Aorta (tissue), 5 donors: ENCODE measurements at regions not wholly inside any gene's neighbourhood (a gene's known extent, or its start where the extent isn't known, plus 50 kb on each side); places are given as distances from the start of the nearest gene placed in this dataset.

ENCODE experiments used
- ATAC-seq: fragments of 200-7000 bp; cut with Tn5 transposase; one replicate; pipeline ENCODE4 v1.9.1; 2022; ENCODE audit warnings: moderate library complexity; ENCODE audit not compliant: low FRiP score
- DNase-seq, 2 donors: peaks; one replicate each; pipeline ENCODE4 v3.0.0-alpha.2; 2020
- H3K27ac ChIP-seq, 2 donors: one replicate each; pipeline ENCODE4 v1.5.1; 2013; ENCODE audit warnings: low read length in 2 of 2, mild to moderate bottlenecking in 2 of 2, moderate library complexity in 2 of 2, control low read depth in 1 of 2, inconsistent platforms in 1 of 2, low read depth in 1 of 2
- H3K27me3 ChIP-seq, 2 donors: one replicate each; pipeline ENCODE4 v1.6.1; 2013; ENCODE audit warnings: control low read depth in 1 of 2, low read length in 1 of 2, mild to moderate bottlenecking in 1 of 2, moderate library complexity in 1 of 2; ENCODE audit not compliant: insufficient read depth in 2 of 2, control insufficient read depth in 1 of 2
- H3K36me3 ChIP-seq, 2 donors: one replicate each; pipeline ENCODE4 v1.6.1; 2013; ENCODE audit warnings: control low read depth in 1 of 2, low read length in 1 of 2, mild to moderate bottlenecking in 1 of 2; ENCODE audit not compliant: insufficient read depth in 2 of 2, control insufficient read depth in 1 of 2
- H3K4me1 ChIP-seq, 2 donors: one replicate each; pipeline ENCODE4 v1.6.1; 2013; ENCODE audit warnings: low read length in 2 of 2, control low read depth in 1 of 2, mild to moderate bottlenecking in 1 of 2, moderate library complexity in 1 of 2; ENCODE audit not compliant: insufficient read depth in 2 of 2, control insufficient read depth in 1 of 2
- H3K4me3 ChIP-seq, 2 donors: one replicate each; pipeline ENCODE4 v1.5.1; 2013; ENCODE audit warnings: low read length in 2 of 2, control low read depth in 1 of 2, mild to moderate bottlenecking in 1 of 2
- H3K9me3 ChIP-seq: one replicate; pipeline ENCODE4 v1.6.1; 2013; ENCODE audit warnings: mild to moderate bottlenecking, low read length; ENCODE audit not compliant: control insufficient read depth
- WGBS, 2 donors: extraction: QIAGEN DNeasy Blood & Tissue Kit; methylation state at CpG; one replicate each; pipeline ENCODE4 v1.1.7; 2013; 5-methylcytosine and 5-hydroxymethylcytosine counted together
- intact Hi-C, 2 donors: fragments of 100-400 bp; cut with DNase I; formaldehyde crosslinking; loops; one replicate each; pipeline versions ENCODE4 v1.14.2 to v1.15.0; 2022
- donor health status: healthy with polysubstance abuse.
- donor health status: Bipolar disorder and iron deficiency.
- donor health status: DM: no; HTN: no; CAD: no.
- donor health status: DM: no; HTN: no; CAD: no.
- donor health status: DM: yes; HTN: yes; CAD: no.

GRCh38 chr9:105975886-105976645 is 281.7 kb downstream of the TMEM38B start:
- ATAC-seq (no peak), DNase-seq (no peak)
- intact Hi-C loops, result no loop called here
- Histone ChIP-seq H3K9me3 (peaks cover 2% of the 10 kb centered on the region), H3K36me3 (no peaks in the 10 kb centered on the region), H3K27me3 (no peaks in the 10 kb centered on the region), H3K27ac (no peak overlapping the region), H3K4me1 (no peaks in the 10 kb centered on the region), H3K4me3 (no peak overlapping the region)
- WGBS, 2 donors, result 49 to 61% methylated on average over 14 of the region's 14 CpGs

- no peak overlapping the region for H3K27ac ChIP-seq
- peaks cover 2% of the 10 kb centered on the region for H3K9me3 ChIP-seq
- H3K4me1 ChIP-seq, result no peaks in the 10 kb centered on the region
- DNase-seq (no peak), ATAC-seq (no peak)
- 45 to 47% methylated on average over 7 of the region's 7 CpGs for WGBS, 2 donors
- H3K4me3 ChIP-seq, result no peak overlapping the region
- intact Hi-C loops, result no loop called here
- H3K36me3 ChIP-seq, result no peaks in the 10 kb centered on the region
- H3K27me3 ChIP-seq, result no peaks in the 10 kb centered on the region
Observed at GRCh38 chr9:105978336-105978735, 284.0 kb downstream of the TMEM38B start.

GRCh38 chr9:105978826-105979225 is 284.5 kb downstream of the TMEM38B start:
- 51 to 58% methylated on average over 3 of the region's 3 CpGs for WGBS, 2 donors
- intact Hi-C loops, result no loop called here
- Histone ChIP-seq H3K27ac (no peak overlapping the region), H3K4me1 (no peaks in the 10 kb centered on the region), H3K36me3 (no peaks in the 10 kb centered on the region), H3K4me3 (no peak overlapping the region), H3K27me3 (no peaks in the 10 kb centered on the region), H3K9me3 (peaks cover 2% of the 10 kb centered on the region)
- ATAC-seq, result no peak
- DNase-seq, result no peak

- H3K4me1 ChIP-seq, result no peaks in the 10 kb centered on the region
Observed at GRCh38 chr9:105979290-105979689, 284.9 kb downstream of the TMEM38B start.

GRCh38 chr9:105984714-105985113 is 290.4 kb downstream of the TMEM38B start:
- 53 to 65% methylated on average over 2 of the region's 2 CpGs for WGBS, 2 donors
- intact Hi-C loops, result no loop called here
- Histone ChIP-seq H3K36me3 (no peaks in the 10 kb centered on the region), H3K9me3 (peaks cover 2% of the 10 kb centered on the region), H3K27me3 (peaks cover 0 to 1% of the 10 kb centered on the region in 2 donors), H3K4me1 (no peaks in the 10 kb centered on the region), H3K27ac (no peak overlapping the region), H3K4me3 (no peak overlapping the region)
- DNase-seq (no peak), ATAC-seq (no peak)

More at GRCh38 chr9:105979290-105979689, 284.9 kb downstream of the TMEM38B start:
- no peak for DNase-seq
- H3K27me3 ChIP-seq, result no peaks in the 10 kb centered on the region
- intact Hi-C loops, result no loop called here
- H3K4me3 ChIP-seq, result no peak overlapping the region
- no peak for ATAC-seq
- H3K27ac ChIP-seq, result no peak overlapping the region
- H3K36me3 ChIP-seq, result no peaks in the 10 kb centered on the region
- peaks cover 2% of the 10 kb centered on the region for H3K9me3 ChIP-seq
- WGBS, 2 donors, result 7 to 22% methylated on average over 2 of the region's 2 CpGs

GRCh38 chr9:105993116-105993854 is 298.9 kb downstream of the TMEM38B start:
- no peaks in the 10 kb centered on the region for H3K27me3 ChIP-seq
- DNase-seq, result no peak
- WGBS, 2 donors, result 31 to 37% methylated on average over 9 of the region's 9 CpGs
- intact Hi-C loops, result no loop called here
- no peaks in the 10 kb centered on the region for H3K36me3 ChIP-seq
- H3K4me3 ChIP-seq, result no peak overlapping the region
- H3K4me1 ChIP-seq, result no peaks in the 10 kb centered on the region
- no peak overlapping the region for H3K27ac ChIP-seq
- H3K9me3 ChIP-seq, result peaks cover 2% of the 10 kb centered on the region
- no peak for ATAC-seq

GRCh38 chr9:105993921-105994715 is 299.8 kb downstream of the TMEM38B start:
- peaks cover 2% of the 10 kb centered on the region for H3K9me3 ChIP-seq
- WGBS, 2 donors, result 82 to 87% methylated on average over 8 of the region's 8 CpGs
- H3K27me3 ChIP-seq, result no peaks in the 10 kb centered on the region
- no peak for ATAC-seq
- no peaks in the 10 kb centered on the region for H3K36me3 ChIP-seq
- H3K4me1 ChIP-seq, result no peaks in the 10 kb centered on the region
- intact Hi-C loops, result no loop called here
- no peak for DNase-seq
- no peak overlapping the region for H3K27ac ChIP-seq
- H3K4me3 ChIP-seq, result no peak overlapping the region

- Histone ChIP-seq H3K4me3 (no peak overlapping the region), H3K27me3 (no peaks in the 10 kb centered on the region), H3K9me3 (peaks cover 2% of the 10 kb centered on the region), H3K36me3 (no peaks in the 10 kb centered on the region), H3K27ac (no peak overlapping the region), H3K4me1 (no peaks in the 10 kb centered on the region)
- WGBS, 2 donors, result 57 to 61% methylated on average over 2 of the region's 2 CpGs
- ATAC-seq (no peak), DNase-seq (no peak)
- intact Hi-C loops, result no loop called here
Observed at GRCh38 chr9:105994970-105995369, 300.6 kb downstream of the TMEM38B start.
